OCI-LY3 (cell line): ENCODE measurements at regions not wholly inside any gene's neighbourhood (a gene's known extent, or its start where the extent isn't known, plus 50 kb on each side); places are given as distances from the start of the nearest gene placed in this dataset.

Experiments
- CTCF ChIP-seq: fragments of 200-600, 300-600 bp; sonication (generic); IDR thresholded peaks from 2 replicates; pipeline ENCODE4 v1.5.1; 2014; ENCODE audit warnings: antibody characterized with exemption, low read length, low read depth
- EZH2phosphoT487 ChIP-seq: fragments of 200-600 bp; shearing (Covaris generic); IDR thresholded peaks from 2 replicates; pipeline ENCODE4 v1.6.1; 2018; ENCODE audit warnings: antibody characterized with exemption, mixed run types, low read depth

- TF ChIP-seq CTCF (no peak), EZH2phosphoT487 (no peak)
Observed at GRCh38 chr3:41007399-41007798, 191.9 kb upstream of the CTNNB1 start.
